ENCODE measurements at regions not wholly inside any gene's neighbourhood (a gene's known extent, or its start where the extent isn't known, plus 50 kb on each side); places are given as distances from the start of the nearest gene placed in this dataset.

DNA sequence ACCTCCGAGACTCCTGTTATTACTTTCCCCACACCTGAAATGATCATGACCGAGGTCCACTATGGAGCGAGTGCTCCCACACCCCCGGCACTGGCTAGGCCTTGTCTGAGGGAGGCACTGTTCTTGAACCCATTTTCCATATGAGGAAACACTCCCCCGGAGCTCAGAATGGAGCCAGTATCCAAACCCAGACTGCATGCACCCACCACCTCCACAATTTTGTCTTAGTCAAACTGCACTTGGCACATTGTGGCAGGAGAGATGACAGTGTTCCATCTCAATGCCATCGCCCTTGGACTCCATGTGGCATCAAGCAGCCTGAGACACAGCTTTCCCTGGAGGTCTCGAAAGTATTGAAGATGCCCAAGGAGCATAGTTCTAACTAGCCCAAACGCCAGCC is 154.1 kb downstream of the NUP210 start:
- 75 to 78% methylated on average over 7 to 8 of the region's 8 CpGs for WGBS, 2 donors
- intact Hi-C loops (cut with DNase I; ENCODE audit: low total_unique reads) = no loop called here
- TF ChIP-seq, protein P1, sequence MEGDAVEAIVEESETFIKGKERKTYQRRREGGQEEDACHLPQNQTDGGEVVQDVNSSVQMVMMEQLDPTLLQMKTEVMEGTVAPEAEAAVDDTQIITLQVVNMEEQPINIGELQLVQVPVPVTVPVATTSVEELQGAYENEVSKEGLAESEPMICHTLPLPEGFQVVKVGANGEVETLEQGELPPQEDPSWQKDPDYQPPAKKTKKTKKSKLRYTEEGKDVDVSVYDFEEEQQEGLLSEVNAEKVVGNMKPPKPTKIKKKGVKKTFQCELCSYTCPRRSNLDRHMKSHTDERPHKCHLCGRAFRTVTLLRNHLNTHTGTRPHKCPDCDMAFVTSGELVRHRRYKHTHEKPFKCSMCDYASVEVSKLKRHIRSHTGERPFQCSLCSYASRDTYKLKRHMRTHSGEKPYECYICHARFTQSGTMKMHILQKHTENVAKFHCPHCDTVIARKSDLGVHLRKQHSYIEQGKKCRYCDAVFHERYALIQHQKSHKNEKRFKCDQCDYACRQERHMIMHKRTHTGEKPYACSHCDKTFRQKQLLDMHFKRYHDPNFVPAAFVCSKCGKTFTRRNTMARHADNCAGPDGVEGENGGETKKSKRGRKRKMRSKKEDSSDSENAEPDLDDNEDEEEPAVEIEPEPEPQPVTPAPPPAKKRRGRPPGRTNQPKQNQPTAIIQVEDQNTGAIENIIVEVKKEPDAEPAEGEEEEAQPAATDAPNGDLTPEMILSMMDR (IDR thresholded peaks at IDR 0.05) = no peak
- no peak for TF ChIP-seq POLR2A (IDR thresholded peaks at IDR 0.05)

DNA sequence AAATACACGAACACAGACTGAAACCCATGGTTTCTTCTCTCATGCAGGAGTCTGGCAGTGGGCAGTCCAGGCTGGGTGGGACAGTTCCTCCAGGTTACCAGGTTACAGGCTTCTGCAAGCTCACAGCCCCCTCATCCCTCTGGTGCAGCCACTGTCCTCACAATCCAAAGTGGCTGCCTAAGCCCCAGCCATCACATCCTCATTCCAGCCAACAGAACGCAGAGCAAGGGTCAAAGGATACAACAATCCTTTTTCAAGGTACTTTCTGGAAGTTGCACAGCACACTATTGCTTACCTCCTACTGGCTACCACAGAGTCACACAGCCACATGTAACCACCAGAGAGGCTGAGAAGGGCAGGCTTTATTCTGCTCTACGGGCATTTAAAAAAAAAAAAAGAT is 154.6 kb downstream of the NUP210 start:
- peaks cover 13% of the 10 kb centered on the region for H3K4me1 ChIP-seq
- H3K27me3 ChIP-seq = no peaks in the 10 kb centered on the region
- H3K9me3 ChIP-seq = no peaks in the 10 kb centered on the region
- TF ChIP-seq, protein P1 (IDR thresholded peaks at IDR 0.05) = no peak
- no peak for TF ChIP-seq POLR2A (IDR thresholded peaks at IDR 0.05)
- WGBS, 2 donors = 75 to 84% methylated on average over 3 of the region's 3 CpGs
- no peak overlapping the region for H3K27ac ChIP-seq
- H3K4me3 ChIP-seq = no peak overlapping the region
- H3K36me3 ChIP-seq (ENCODE audit: low read depth, missing control alignments) = no peaks in the 10 kb centered on the region
- DNase-seq = no peak
- intact Hi-C loops (cut with DNase I; ENCODE audit: low total_unique reads) = no loop called here

More for the DNA sequence above, 154.1 kb downstream of the NUP210 start:
- DNase-seq = no peak
- Histone ChIP-seq H3K27ac (no peak overlapping the region), H3K9me3 (no peaks in the 10 kb centered on the region), H3K4me1 (peaks cover 8% of the 10 kb centered on the region), H3K4me3 (no peak overlapping the region), H3K36me3 (ENCODE audit: low read depth, missing control alignments) (no peaks in the 10 kb centered on the region), H3K27me3 (no peaks in the 10 kb centered on the region)

DNA sequence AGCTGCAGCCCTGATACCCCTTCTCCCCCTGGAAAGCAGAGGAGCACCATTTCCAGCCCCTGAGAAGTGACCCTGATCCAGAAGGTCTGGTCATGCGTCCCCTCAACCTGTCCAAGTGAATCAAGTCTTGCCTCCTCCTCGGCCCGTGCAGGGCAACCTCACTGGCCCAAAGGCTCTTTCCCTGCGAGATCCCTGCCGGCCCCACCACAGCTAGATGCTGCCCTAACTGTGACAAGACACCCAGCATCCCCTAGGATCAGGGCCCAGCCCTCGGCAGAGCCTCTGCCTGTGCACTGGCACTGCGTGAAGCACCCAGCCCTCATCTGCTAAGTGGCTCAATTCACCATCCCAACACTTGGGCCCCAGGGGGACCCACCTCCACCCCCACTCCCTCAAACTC is 155.1 kb downstream of the NUP210 start:
- H3K36me3 ChIP-seq (ENCODE audit: low read depth, missing control alignments) = no peaks in the 10 kb centered on the region
- TF ChIP-seq POLR2A (IDR thresholded peaks at IDR 0.05) = no peak
- TF ChIP-seq, protein P1 (IDR thresholded peaks at IDR 0.05) = no peak
- intact Hi-C loops (cut with DNase I; ENCODE audit: low total_unique reads) = no loop called here
- 96% methylated on average over 7 of the region's 7 CpGs; no CpG with 5 or more reads in 1 of the 2 donors for WGBS, 2 donors
- no peaks in the 10 kb centered on the region for H3K9me3 ChIP-seq
- H3K27ac ChIP-seq = no peak overlapping the region
- no peak overlapping the region for H3K4me3 ChIP-seq
- H3K27me3 ChIP-seq = no peaks in the 10 kb centered on the region
- peaks cover 14% of the 10 kb centered on the region for H3K4me1 ChIP-seq
- DNase-seq = no peak

DNA sequence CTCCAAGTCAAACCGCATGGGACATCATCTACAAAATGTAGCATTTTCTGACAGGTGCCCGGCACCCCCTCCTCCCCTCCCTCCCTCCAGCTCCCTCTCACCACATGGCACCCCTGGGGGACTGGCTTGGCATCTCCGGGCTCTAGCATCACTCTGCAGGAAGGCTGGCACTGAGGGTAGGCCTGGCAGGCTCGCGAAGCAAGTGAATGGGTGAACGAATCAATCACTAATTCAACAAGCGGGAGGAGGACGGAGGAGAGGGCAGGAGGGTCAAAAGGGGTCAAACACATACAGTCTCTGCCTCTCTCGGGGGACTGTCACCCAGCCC is 155.7 kb downstream of the NUP210 start:
- Histone ChIP-seq H3K4me1 (peaks cover 17% of the 10 kb centered on the region), H3K4me3 (no peak overlapping the region), H3K36me3 (ENCODE audit: low read depth, missing control alignments) (no peaks in the 10 kb centered on the region), H3K9me3 (no peaks in the 10 kb centered on the region), H3K27ac (no peak overlapping the region), H3K27me3 (no peaks in the 10 kb centered on the region)
- DNase-seq = no peak
- 79 to 87% methylated on average over 9 of the region's 9 CpGs for WGBS, 2 donors
- no peak for TF ChIP-seq POLR2A (IDR thresholded peaks at IDR 0.05)
- TF ChIP-seq, protein P1 (IDR thresholded peaks at IDR 0.05) = no peak
- intact Hi-C loops (cut with DNase I; ENCODE audit: low total_unique reads) = no loop called here

DNA sequence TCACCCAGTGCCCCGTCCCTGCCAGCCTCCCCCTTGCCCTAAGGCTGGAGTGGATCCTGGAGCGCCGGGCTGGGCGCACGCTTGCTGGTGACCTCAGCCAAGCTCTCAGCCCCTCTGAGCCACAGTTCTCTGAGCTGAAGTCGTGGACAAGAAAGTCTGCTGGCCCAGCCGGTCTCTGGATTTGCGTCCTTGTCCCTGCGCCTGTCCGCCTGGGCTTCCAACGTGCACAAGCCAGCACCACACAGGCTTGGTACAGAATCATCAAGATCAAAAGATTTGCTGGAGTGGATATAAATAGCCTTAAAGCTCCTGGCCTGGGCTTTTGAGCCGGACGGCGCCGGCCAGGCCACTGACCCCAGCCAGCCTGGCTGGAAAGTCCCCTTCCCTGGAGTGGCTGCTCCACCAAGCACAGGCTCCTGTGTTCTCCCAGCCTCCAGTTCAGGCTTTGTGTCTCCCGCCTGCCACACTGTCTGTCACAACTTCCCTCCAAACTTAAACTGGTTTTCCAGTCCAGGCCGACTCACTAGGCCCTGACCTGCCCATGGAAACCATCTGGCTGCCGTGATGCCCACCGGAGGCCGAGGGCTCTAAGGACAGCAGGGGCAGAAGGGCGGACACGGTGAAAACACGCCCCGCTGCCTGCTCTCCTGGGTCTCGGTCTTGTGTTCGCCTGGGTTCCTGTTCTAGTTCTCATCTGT is 156.2 kb downstream of the NUP210 start:
- intact Hi-C loops (cut with DNase I; ENCODE audit: low total_unique reads) = no loop called here
- Histone ChIP-seq H3K4me1 (peaks cover 17% of the 10 kb centered on the region), H3K27me3 (no peaks in the 10 kb centered on the region), H3K36me3 (ENCODE audit: low read depth, missing control alignments) (no peaks in the 10 kb centered on the region), H3K4me3 (no peak overlapping the region), H3K27ac (no peak overlapping the region), H3K9me3 (no peaks in the 10 kb centered on the region)
- no peak for DNase-seq
- 86% methylated on average over 20 to 26 of the region's 26 CpGs for WGBS, 2 donors
- TF ChIP-seq, protein P1 (IDR thresholded peaks at IDR 0.05) = no peak
- TF ChIP-seq POLR2A (IDR thresholded peaks at IDR 0.05) = no peak

Measured in testis (tissue), 2 donors.